ENCODE measurements at regions not wholly inside any gene's neighbourhood (a gene's known extent, or its start where the extent isn't known, plus 50 kb on each side); places are given as distances from the start of the nearest gene placed in this dataset.
"Not testable (repeated sequence)": the region's sequence is repeated elsewhere in the genome, so short reads cannot be mapped to it uniquely, and the experiment has no call there.

- not testable (repeated sequence) for DNase-seq (ENCODE audit: low spot score)
These were observed 85.9 kb upstream of the BTG1 start for GRCh38 chr12:92231532-92231931.

GRCh38 chr12:92229381-92229780, 83.7 kb upstream of the BTG1 start:
- DNase-seq (ENCODE audit: low spot score): no peak

GRCh38 chr12:92226961-92227360, 81.3 kb upstream of the BTG1 start:
- no peak for DNase-seq (ENCODE audit: low spot score)

- DNase-seq (ENCODE audit: low spot score): no peak
These were observed 80.5 kb upstream of the BTG1 start for GRCh38 chr12:92226071-92226661.

- no peak for DNase-seq (ENCODE audit: low spot score)
These were observed 79.2 kb upstream of the BTG1 start for GRCh38 chr12:92224685-92225331.

GRCh38 chr12:92223481-92223880, 77.8 kb upstream of the BTG1 start:
- DNase-seq (ENCODE audit: low spot score): no peak

- no peak for DNase-seq (ENCODE audit: low spot score)
These were observed 76.1 kb upstream of the BTG1 start for GRCh38 chr12:92221656-92222315.

- DNase-seq (ENCODE audit: low spot score): peak; percentile 18
These were observed 72.9 kb upstream of the BTG1 start for GRCh38 chr12:92218394-92219077.

GRCh38 chr12:92216092-92216491, 70.4 kb upstream of the BTG1 start:
- DNase-seq (ENCODE audit: low spot score): no peak

GRCh38 chr12:92215358-92215757, 69.7 kb upstream of the BTG1 start:
- no peak for DNase-seq (ENCODE audit: low spot score)

- DNase-seq (ENCODE audit: low spot score): no peak
These were observed 67.5 kb upstream of the BTG1 start for GRCh38 chr12:92213166-92213565.

GRCh38 chr12:92210071-92210470, 64.4 kb upstream of the BTG1 start:
- no peak for DNase-seq (ENCODE audit: low spot score)

GRCh38 chr12:92208613-92209121, 63.0 kb upstream of the BTG1 start:
- DNase-seq (ENCODE audit: low spot score): peak; percentile 82

GRCh38 chr12:92206596-92206995, 61.0 kb upstream of the BTG1 start:
- no peak for DNase-seq (ENCODE audit: low spot score)

GRCh38 chr12:92206011-92206410, 60.4 kb upstream of the BTG1 start:
- DNase-seq (ENCODE audit: low spot score): no peak

- DNase-seq (ENCODE audit: low spot score): no peak
These were observed 54.4 kb upstream of the BTG1 start for GRCh38 chr12:92199819-92200576.

GRCh38 chr12:92197815-92198214, 52.2 kb upstream of the BTG1 start:
- DNase-seq (ENCODE audit: low spot score): no peak

GRCh38 chr12:92196368-92196767, 50.7 kb upstream of the BTG1 start:
- no peak for DNase-seq (ENCODE audit: low spot score)
